Fibroblast of the aortic adventitia (primary cell): ENCODE measurements at regions not wholly inside any gene's neighbourhood (a gene's known extent, or its start where the extent isn't known, plus 50 kb on each side); places are given as distances from the start of the nearest gene placed in this dataset.

ENCODE experiments used
- DNase-seq: peaks from one replicate; pipeline ENCODE4 v3.0.0-alpha.2; 2010; ENCODE audit warnings: low read depth
- H3K4me3 ChIP-seq: 2 replicates; pipeline ENCODE4 v1.5.1; 2011; ENCODE audit warnings: low read depth, mild to moderate bottlenecking, control low read depth, low read length, moderate library complexity
- TF ChIP-seq, protein P1 (sequence below): IDR thresholded peaks from 2 replicates; pipeline ENCODE4 v1.5.1; 2011; ENCODE audit warnings: mild to moderate bottlenecking, low read length, control low read depth, inconsistent platforms; ENCODE audit not compliant: insufficient read depth

DNA sequence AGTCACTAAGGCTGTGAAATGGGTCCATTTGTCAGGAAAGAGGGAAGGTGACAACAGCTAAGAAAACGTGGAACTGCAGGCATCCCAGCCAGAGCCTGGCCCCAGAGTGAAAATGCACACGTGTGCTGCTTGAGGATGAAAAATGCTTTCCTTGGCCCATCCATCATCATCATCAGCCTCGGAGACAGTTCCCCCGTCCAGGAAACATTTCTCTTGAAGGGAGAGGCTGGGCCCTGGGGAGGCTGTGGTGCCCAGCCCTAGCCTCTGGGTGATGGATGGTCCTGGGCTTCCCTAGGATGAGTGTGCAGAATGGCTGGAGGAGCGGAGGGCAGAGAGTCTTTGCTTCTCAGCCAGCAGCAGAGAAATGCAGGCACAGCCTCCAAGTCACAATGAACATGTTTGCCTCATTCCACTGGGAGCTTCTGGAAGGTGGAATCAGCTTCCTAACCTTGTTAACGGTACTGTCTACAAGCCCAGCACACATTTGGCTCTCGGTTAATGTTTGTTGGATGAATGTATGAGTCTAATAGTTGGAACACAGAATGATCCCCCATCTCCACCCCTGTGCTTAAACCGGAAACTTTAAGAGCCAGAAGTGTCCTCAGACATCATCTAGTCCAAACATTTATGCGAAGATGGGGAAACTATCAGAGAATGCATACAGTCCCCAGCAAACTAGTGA, 164.0 kb downstream of the RDH14 start:
- H3K4me3 ChIP-seq: no peak overlapping the region
- DNase-seq: peak; percentile 64
- TF ChIP-seq, protein P1, sequence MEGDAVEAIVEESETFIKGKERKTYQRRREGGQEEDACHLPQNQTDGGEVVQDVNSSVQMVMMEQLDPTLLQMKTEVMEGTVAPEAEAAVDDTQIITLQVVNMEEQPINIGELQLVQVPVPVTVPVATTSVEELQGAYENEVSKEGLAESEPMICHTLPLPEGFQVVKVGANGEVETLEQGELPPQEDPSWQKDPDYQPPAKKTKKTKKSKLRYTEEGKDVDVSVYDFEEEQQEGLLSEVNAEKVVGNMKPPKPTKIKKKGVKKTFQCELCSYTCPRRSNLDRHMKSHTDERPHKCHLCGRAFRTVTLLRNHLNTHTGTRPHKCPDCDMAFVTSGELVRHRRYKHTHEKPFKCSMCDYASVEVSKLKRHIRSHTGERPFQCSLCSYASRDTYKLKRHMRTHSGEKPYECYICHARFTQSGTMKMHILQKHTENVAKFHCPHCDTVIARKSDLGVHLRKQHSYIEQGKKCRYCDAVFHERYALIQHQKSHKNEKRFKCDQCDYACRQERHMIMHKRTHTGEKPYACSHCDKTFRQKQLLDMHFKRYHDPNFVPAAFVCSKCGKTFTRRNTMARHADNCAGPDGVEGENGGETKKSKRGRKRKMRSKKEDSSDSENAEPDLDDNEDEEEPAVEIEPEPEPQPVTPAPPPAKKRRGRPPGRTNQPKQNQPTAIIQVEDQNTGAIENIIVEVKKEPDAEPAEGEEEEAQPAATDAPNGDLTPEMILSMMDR: no peak

DNA sequence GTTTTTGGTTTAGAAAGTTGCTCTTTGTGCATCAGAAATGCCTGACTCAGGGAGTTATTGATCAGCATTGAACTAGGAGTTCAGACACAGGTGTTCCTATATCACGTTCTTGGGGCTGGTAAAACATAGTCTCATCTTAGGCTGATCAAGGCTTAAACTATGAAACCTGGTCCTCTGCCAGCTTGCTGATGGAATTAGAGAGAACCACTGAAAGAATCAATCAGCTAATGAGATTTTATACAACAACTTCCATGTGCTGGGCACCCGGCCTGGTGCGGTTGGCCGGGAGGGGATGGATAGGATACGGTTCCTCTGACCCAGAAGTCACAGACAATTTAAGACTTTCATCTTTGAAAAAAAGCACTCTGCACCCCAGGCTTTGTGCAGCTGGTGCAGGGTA, 164.9 kb downstream of the RDH14 start:
- TF ChIP-seq, protein P1: no peak
- no peak overlapping the region for H3K4me3 ChIP-seq
- DNase-seq: no peak

DNA sequence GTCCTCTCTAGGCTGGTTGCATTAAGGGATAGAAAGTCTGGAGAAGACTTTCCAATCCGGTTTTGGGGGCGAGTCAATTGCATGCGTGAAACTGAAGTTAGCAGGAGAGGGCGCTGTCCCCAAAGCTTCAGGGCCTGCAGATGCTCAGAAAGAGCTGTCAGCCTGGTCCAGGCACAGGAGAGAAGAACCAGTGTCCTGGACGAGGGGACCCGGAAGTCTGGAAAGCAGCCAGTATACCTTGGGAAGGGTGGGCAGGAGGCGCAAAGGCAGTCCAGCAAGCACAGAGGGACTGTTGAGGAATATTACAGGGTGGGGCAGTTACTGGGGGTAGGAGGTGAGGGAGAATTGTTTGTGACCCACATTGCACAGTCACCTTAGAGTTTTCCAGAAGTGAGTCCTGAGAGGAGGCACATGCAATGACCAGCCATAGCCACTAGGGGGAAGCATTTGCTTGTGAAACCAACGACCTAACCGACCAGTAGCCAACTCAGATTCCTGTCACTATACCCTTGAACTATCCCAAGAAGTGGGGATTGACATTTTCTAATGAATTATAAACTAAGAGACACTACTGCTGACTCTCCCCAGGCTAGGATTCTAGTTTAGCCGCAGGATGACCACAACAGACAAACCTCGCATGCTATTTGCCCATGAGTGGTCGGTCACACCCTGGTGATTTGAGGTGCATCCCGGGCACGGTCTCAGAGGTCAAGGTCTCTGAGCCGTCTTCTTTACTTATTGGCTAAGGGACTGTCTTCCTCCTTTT, 172.8 kb downstream of the RDH14 start:
- no peak overlapping the region for H3K4me3 ChIP-seq
- peak; percentile 90 for DNase-seq
- TF ChIP-seq, protein P1: peak; percentile 98

DNA sequence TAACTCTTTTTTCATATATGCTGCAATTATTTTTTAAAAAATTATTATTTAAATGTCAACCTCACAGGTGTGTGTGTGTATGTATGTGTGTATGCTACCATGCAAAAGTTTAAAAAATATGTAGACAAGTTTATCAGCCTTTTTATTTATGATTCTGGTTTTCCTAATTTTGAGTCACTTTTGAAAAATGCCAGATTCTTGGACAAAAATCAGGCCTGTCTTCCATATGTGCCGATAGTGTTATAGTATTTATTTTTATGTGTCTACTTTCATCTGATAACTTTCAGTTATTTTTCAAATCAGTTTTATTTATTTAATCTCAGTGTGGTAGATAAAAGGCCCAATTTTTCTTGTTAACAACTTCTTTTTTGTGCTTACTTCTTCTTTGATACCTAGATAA, 176.2 kb downstream of the RDH14 start:
- TF ChIP-seq, protein P1: no peak
- H3K4me3 ChIP-seq: no peak overlapping the region
- DNase-seq: peak; percentile 62

DNA sequence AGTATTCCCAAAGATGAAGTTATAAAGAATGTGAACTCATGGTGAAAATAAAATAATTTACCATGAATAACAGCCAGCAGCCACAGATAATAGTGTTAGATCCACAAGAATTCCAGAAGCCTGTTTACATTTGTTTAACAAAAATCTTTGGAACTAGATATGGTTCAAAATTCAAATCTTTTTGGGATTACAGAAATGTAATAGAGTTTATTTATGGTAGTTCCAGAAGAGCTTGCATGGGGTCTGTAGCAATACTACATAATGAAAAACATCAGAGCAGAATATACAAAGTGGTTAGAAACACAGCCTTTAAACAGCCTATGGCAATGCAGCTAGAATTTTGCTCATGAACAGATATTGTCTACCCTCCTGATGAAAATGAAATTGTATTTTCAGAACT, 179.1 kb downstream of the RDH14 start:
- TF ChIP-seq, protein P1: no peak
- no peak overlapping the region for H3K4me3 ChIP-seq
- no peak for DNase-seq

DNA sequence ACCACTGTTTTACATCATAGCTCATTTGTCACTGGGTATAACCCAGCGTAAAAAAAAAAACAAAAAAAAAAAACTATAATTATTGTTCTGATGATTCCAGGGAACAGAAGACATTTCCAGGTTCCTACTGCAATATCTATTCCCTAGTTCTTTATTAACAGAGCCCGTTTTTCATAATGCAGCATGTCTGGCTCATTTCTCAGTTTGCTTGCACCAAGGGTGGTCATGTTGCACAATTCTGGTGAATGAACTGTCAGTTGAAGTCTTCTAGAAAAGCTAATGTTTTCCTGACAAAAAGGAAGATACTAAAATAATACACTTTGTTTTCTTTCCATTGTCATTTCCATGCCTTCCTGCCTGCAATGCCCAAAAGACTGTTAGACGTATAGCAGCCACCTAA, 180.1 kb downstream of the RDH14 start:
- TF ChIP-seq, protein P1: no peak
- peak; percentile 29 for DNase-seq

More for the DNA sequence above, 180.1 kb downstream of the RDH14 start:
- no peak overlapping the region for H3K4me3 ChIP-seq
